ENCODE measurements at regions not wholly inside any gene's neighbourhood (a gene's known extent, or its start where the extent isn't known, plus 50 kb on each side); places are given as distances from the start of the nearest gene placed in this dataset.

DNA sequence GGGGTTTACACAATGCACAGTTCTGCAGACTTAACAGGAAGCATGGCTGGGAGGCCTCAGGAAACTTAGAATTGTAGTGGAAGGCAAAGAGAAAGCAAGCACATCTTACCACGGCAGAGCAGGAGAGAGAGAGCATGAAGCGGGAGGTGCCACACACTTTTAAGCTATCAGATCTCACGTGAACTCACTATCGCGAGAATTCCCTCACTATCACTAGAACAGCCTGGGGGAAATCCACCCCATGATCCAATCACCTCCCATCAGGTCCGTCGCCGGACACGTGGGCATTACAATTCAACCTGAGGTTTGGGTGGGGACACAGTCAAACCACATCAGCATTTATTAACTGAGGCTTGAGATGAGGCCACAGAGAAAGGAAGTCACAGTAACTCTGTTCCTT lies 326.7 kb downstream of the C16orf95 start:
- Histone ChIP-seq H3K27ac (ENCODE audit: low read depth in 1 of 2, low read length in 1 of 2) (no peak overlapping the region), H3K4me3 (ENCODE audit: low read length in 2 of 2) (no peak overlapping the region), H3K36me3 (ENCODE audit: control insufficient read depth in 2 of 2, insufficient read depth in 2 of 2, low read length in 1 of 2) (no peaks in the 10 kb centered on the region), H3K27me3 (ENCODE audit: control insufficient read depth in 2 of 2, insufficient read depth in 1 of 2, low read length in 1 of 2) (peaks cover 0 to 5% of the 10 kb centered on the region in 2 donors), H3K9me3 (ENCODE audit: control insufficient read depth in 2 of 2, insufficient read depth in 1 of 2, low read length in 1 of 2) (peaks cover 0 to 1% of the 10 kb centered on the region in 2 donors), H3K4me1 (ENCODE audit: control insufficient read depth in 2 of 2, insufficient read depth in 2 of 2, low read length in 2 of 2) (peaks cover 0 to 7% of the 10 kb centered on the region in 2 donors)
- DNase-seq (ENCODE audit: low read depth in 6 of 9, low spot score in 9 of 9): peak in 1 of 9 donors; percentile 18
- 18% methylated on average over 9 of the region's 9 CpGs for WGBS

DNA sequence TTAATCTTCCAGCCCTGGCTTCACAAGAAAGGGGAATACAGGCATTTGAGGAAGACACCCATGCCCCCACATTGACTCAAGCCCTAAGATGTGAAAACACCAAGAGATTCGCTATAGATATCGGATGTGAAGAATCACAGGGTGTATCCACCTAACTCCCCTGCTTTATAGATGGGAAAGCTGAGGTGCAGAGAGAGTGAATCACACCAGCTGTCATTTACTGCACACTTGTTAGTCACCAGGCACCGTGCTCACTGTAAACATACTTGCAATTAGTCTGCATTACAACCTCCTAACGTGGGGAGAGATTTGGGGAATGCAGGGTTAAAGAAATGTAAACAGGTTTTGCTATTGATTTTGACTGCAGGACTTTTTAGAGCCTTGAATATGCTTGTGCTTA lies 325.5 kb downstream of the C16orf95 start:
- DNase-seq (ENCODE audit: low read depth in 6 of 9, low spot score in 9 of 9): no peak
- Histone ChIP-seq H3K9me3 (ENCODE audit: control insufficient read depth in 2 of 2, insufficient read depth in 1 of 2, low read length in 1 of 2) (peaks cover 0 to 1% of the 10 kb centered on the region in 2 donors), H3K27ac (ENCODE audit: low read depth in 1 of 2, low read length in 1 of 2) (no peak overlapping the region), H3K27me3 (ENCODE audit: control insufficient read depth in 2 of 2, insufficient read depth in 1 of 2, low read length in 1 of 2) (peaks cover 0 to 8% of the 10 kb centered on the region in 2 donors), H3K4me1 (ENCODE audit: control insufficient read depth in 2 of 2, insufficient read depth in 2 of 2, low read length in 2 of 2) (peaks cover 0 to 7% of the 10 kb centered on the region in 2 donors), H3K4me3 (ENCODE audit: low read length in 2 of 2) (no peak overlapping the region), H3K36me3 (ENCODE audit: control insufficient read depth in 2 of 2, insufficient read depth in 2 of 2, low read length in 1 of 2) (no peaks in the 10 kb centered on the region)
- WGBS: 90% methylated on average over 4 of the region's 4 CpGs

- 96% methylated on average over 5 of the region's 5 CpGs for WGBS
- peaks cover 0 to 7% of the 10 kb centered on the region in 2 donors for H3K4me1 ChIP-seq (ENCODE audit: control insufficient read depth in 2 of 2, insufficient read depth in 2 of 2, low read length in 2 of 2)
- no peak overlapping the region for H3K27ac ChIP-seq (ENCODE audit: low read depth in 1 of 2, low read length in 1 of 2)
- no peak overlapping the region for H3K4me3 ChIP-seq (ENCODE audit: low read length in 2 of 2)
- no peaks in the 10 kb centered on the region for H3K9me3 ChIP-seq (ENCODE audit: control insufficient read depth in 2 of 2, insufficient read depth in 1 of 2, low read length in 1 of 2)
- no peaks in the 10 kb centered on the region for H3K36me3 ChIP-seq (ENCODE audit: control insufficient read depth in 2 of 2, insufficient read depth in 2 of 2, low read length in 1 of 2)
- H3K27me3 ChIP-seq (ENCODE audit: control insufficient read depth in 2 of 2, insufficient read depth in 1 of 2, low read length in 1 of 2): peaks cover 0 to 8% of the 10 kb centered on the region in 2 donors
- DNase-seq (ENCODE audit: low read depth in 6 of 9, low spot score in 9 of 9): no peak
These were observed 324.6 kb downstream of the C16orf95 start for GRCh38 chr16:86992587-86992986.

GRCh38 chr16:86993426-86994110 lies 323.6 kb downstream of the C16orf95 start:
- peaks cover 0 to 7% of the 10 kb centered on the region in 2 donors for H3K4me1 ChIP-seq (ENCODE audit: control insufficient read depth in 2 of 2, insufficient read depth in 2 of 2, low read length in 2 of 2)
- H3K36me3 ChIP-seq (ENCODE audit: control insufficient read depth in 2 of 2, insufficient read depth in 2 of 2, low read length in 1 of 2): no peaks in the 10 kb centered on the region
- H3K4me3 ChIP-seq (ENCODE audit: low read length in 2 of 2): no peak overlapping the region
- 90% methylated on average over 26 of the region's 26 CpGs for WGBS
- H3K9me3 ChIP-seq (ENCODE audit: control insufficient read depth in 2 of 2, insufficient read depth in 1 of 2, low read length in 1 of 2): no peaks in the 10 kb centered on the region
- no peak for DNase-seq (ENCODE audit: low read depth in 6 of 9, low spot score in 9 of 9)
- H3K27me3 ChIP-seq (ENCODE audit: control insufficient read depth in 2 of 2, insufficient read depth in 1 of 2, low read length in 1 of 2): peaks cover 0 to 8% of the 10 kb centered on the region in 2 donors
- no peak overlapping the region for H3K27ac ChIP-seq (ENCODE audit: low read depth in 1 of 2, low read length in 1 of 2)

DNA sequence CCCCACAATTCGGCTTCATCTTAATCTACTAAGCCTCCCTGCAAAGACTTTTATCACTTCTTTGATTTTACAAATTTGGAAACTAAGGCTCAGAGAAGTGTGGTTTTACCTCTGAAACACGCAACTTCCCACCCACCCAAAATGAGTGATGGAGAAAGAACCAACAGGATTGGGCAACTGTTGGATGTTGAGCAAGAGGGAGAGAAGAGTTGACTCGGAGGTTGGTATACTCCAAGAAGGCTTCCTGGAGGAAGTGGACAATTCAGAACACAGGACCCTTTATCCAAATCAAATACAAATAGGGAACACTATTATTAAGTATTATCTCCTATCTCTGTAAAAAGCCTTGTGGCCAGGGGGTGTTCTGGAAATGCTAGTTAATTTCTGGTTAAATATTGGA lies 323.0 kb downstream of the C16orf95 start:
- Histone ChIP-seq H3K27me3 (ENCODE audit: control insufficient read depth in 2 of 2, insufficient read depth in 1 of 2, low read length in 1 of 2) (peaks cover 0 to 8% of the 10 kb centered on the region in 2 donors), H3K4me3 (ENCODE audit: low read length in 2 of 2) (no peak overlapping the region)

GRCh38 chr16:86994651-86995171 lies 322.5 kb downstream of the C16orf95 start:
- DNase-seq (ENCODE audit: low read depth in 6 of 9, low spot score in 9 of 9): no peak
- Histone ChIP-seq H3K4me1 (ENCODE audit: control insufficient read depth in 2 of 2, insufficient read depth in 2 of 2, low read length in 2 of 2) (peaks cover 0 to 7% of the 10 kb centered on the region in 2 donors), H3K36me3 (ENCODE audit: control insufficient read depth in 2 of 2, insufficient read depth in 2 of 2, low read length in 1 of 2) (no peaks in the 10 kb centered on the region), H3K9me3 (ENCODE audit: control insufficient read depth in 2 of 2, insufficient read depth in 1 of 2, low read length in 1 of 2) (no peaks in the 10 kb centered on the region), H3K4me3 (ENCODE audit: low read length in 2 of 2) (no peak overlapping the region), H3K27me3 (ENCODE audit: control insufficient read depth in 2 of 2, insufficient read depth in 1 of 2, low read length in 1 of 2) (peaks cover 0 to 8% of the 10 kb centered on the region in 2 donors), H3K27ac (ENCODE audit: low read depth in 1 of 2, low read length in 1 of 2) (no peak overlapping the region)
- WGBS: 21% methylated on average over 12 of the region's 12 CpGs

More for the DNA sequence above, 323.0 kb downstream of the C16orf95 start:
- WGBS: 52% methylated on average over 3 of the region's 3 CpGs
- Histone ChIP-seq H3K4me1 (ENCODE audit: control insufficient read depth in 2 of 2, insufficient read depth in 2 of 2, low read length in 2 of 2) (peaks cover 0 to 7% of the 10 kb centered on the region in 2 donors), H3K9me3 (ENCODE audit: control insufficient read depth in 2 of 2, insufficient read depth in 1 of 2, low read length in 1 of 2) (no peaks in the 10 kb centered on the region), H3K36me3 (ENCODE audit: control insufficient read depth in 2 of 2, insufficient read depth in 2 of 2, low read length in 1 of 2) (no peaks in the 10 kb centered on the region), H3K27ac (ENCODE audit: low read depth in 1 of 2, low read length in 1 of 2) (no peak overlapping the region)
- DNase-seq (ENCODE audit: low read depth in 6 of 9, low spot score in 9 of 9): no peak

DNA sequence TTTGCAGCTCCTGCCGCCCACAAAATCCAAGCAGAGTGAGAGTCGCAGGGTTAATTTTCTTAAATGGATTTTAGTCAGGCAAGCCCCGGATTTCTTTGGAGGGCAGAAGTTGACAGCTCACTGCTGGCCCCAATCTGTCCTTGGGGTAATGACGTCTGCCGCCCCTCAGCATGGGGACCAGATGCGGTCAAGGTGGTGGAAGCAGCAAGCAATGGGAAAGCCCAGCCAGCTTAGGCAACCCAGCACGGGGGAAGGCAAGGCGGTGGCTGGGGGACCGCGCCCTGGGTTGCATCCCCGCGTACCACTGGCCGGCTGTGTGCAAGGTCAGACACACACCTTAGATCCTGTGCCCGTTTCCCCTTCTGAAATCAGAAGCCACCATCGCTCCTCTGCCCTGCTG lies 321.7 kb downstream of the C16orf95 start:
- H3K4me1 ChIP-seq (ENCODE audit: control insufficient read depth in 2 of 2, insufficient read depth in 2 of 2, low read length in 2 of 2): peaks cover 0 to 6% of the 10 kb centered on the region in 2 donors
- no peak overlapping the region for H3K4me3 ChIP-seq (ENCODE audit: low read length in 2 of 2)
- WGBS: 86% methylated on average over 15 of the region's 15 CpGs
- peaks cover 0 to 8% of the 10 kb centered on the region in 2 donors for H3K27me3 ChIP-seq (ENCODE audit: control insufficient read depth in 2 of 2, insufficient read depth in 1 of 2, low read length in 1 of 2)
- DNase-seq (ENCODE audit: low read depth in 6 of 9, low spot score in 9 of 9): no peak
- no peaks in the 10 kb centered on the region for H3K36me3 ChIP-seq (ENCODE audit: control insufficient read depth in 2 of 2, insufficient read depth in 2 of 2, low read length in 1 of 2)
- no peaks in the 10 kb centered on the region for H3K9me3 ChIP-seq (ENCODE audit: control insufficient read depth in 2 of 2, insufficient read depth in 1 of 2, low read length in 1 of 2)
- no peak overlapping the region for H3K27ac ChIP-seq (ENCODE audit: low read depth in 1 of 2, low read length in 1 of 2)

DNA sequence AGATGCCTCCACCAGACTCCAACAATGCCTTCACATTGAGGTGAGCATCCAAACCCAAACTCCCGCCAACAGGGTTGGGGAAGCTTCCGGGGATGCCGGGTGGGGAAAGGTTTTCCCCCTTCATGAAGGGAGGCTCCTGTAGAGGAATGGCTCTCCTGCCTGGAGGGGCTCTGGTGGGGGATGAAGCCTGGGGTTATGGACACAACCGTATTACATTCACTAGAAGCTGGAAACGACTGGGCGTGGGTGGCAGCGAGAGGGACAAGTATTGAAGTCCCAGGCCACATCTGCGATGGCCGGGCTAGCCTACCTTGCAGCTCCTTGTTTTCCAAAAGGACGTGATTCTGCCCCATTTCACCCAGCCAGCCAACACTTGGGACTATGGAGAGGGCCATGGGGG lies 321.1 kb downstream of the C16orf95 start:
- Histone ChIP-seq H3K4me1 (ENCODE audit: control insufficient read depth in 2 of 2, insufficient read depth in 2 of 2, low read length in 2 of 2) (peaks cover 0 to 3% of the 10 kb centered on the region in 2 donors), H3K4me3 (ENCODE audit: low read length in 2 of 2) (no peak overlapping the region), H3K27me3 (ENCODE audit: control insufficient read depth in 2 of 2, insufficient read depth in 1 of 2, low read length in 1 of 2) (peaks cover 0 to 8% of the 10 kb centered on the region in 2 donors), H3K9me3 (ENCODE audit: control insufficient read depth in 2 of 2, insufficient read depth in 1 of 2, low read length in 1 of 2) (no peaks in the 10 kb centered on the region), H3K27ac (ENCODE audit: low read depth in 1 of 2, low read length in 1 of 2) (no peak overlapping the region), H3K36me3 (ENCODE audit: control insufficient read depth in 2 of 2, insufficient read depth in 2 of 2, low read length in 1 of 2) (no peaks in the 10 kb centered on the region)
- no peak for DNase-seq (ENCODE audit: low read depth in 6 of 9, low spot score in 9 of 9)
- 95% methylated on average over 10 of the region's 10 CpGs for WGBS

DNA sequence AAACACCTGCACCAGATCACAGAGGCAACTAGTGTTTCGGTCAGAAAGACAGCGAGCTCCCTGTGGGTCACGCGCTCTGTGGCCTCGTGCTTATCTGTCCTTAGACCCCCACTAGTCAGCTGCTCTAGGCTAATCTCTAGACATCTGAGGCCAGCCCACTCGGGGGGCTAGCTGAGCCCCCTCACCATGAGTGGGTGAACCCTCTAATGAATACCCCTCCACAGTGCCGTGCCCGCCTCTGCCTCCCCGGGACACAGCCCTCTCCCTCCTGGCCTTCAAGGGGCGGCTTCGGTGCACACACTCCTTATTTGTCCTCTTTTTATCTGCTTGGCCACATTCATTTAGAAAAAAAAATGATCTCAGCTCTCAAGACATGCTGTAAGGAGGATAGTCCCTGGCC lies 320.1 kb downstream of the C16orf95 start:
- Histone ChIP-seq H3K27ac (ENCODE audit: low read depth in 1 of 2, low read length in 1 of 2) (no peak overlapping the region), H3K36me3 (ENCODE audit: control insufficient read depth in 2 of 2, insufficient read depth in 2 of 2, low read length in 1 of 2) (no peaks in the 10 kb centered on the region), H3K4me1 (ENCODE audit: control insufficient read depth in 2 of 2, insufficient read depth in 2 of 2, low read length in 2 of 2) (peaks cover 0 to 3% of the 10 kb centered on the region in 2 donors), H3K27me3 (ENCODE audit: control insufficient read depth in 2 of 2, insufficient read depth in 1 of 2, low read length in 1 of 2) (peaks cover 0 to 8% of the 10 kb centered on the region in 2 donors), H3K4me3 (ENCODE audit: low read length in 2 of 2) (no peak overlapping the region), H3K9me3 (ENCODE audit: control insufficient read depth in 2 of 2, insufficient read depth in 1 of 2, low read length in 1 of 2) (no peaks in the 10 kb centered on the region)
- 95% methylated on average over 11 of the region's 11 CpGs for WGBS
- DNase-seq (ENCODE audit: low read depth in 6 of 9, low spot score in 9 of 9): no peak

All from thymus (tissue), 11 donors.